Keratinocyte (primary cell): ENCODE measurements at regions not wholly inside any gene's neighbourhood (a gene's known extent, or its start where the extent isn't known, plus 50 kb on each side); places are given as distances from the start of the nearest gene placed in this dataset.

Experiments used
- DNase-seq: peaks from one replicate; pipeline ENCODE4 v3.0.0-alpha.2; 2011; ENCODE audit warnings: low read depth, missing footprints, low spot score
- FAIRE-seq: peaks from 2 replicates; lab custom pipeline; 2011; peaks lifted over from hg19 to GRCh38; lab: Jason Lieb, UNC
- H2AFZ ChIP-seq: 2 replicates; pipeline ENCODE4 v1.6.0; 2012; ENCODE audit warnings: low read length, control low read depth, inconsistent platforms; ENCODE audit not compliant: control insufficient read depth
- H3K27ac ChIP-seq: 2 replicates; pipeline ENCODE4 v1.5.1; 2011; ENCODE audit warnings: low read length; ENCODE audit not compliant: control insufficient read depth, insufficient read depth
- H3K27me3 ChIP-seq: 3 replicates; pipeline ENCODE4 v1.6.0; 2011; ENCODE audit warnings: low read length; ENCODE audit not compliant: control insufficient read depth, insufficient read depth; ENCODE audit errors: extremely low read depth
- H3K36me3 ChIP-seq, 2 experiments: 2 replicates in 1 of 2; 3 replicates in 1 of 2; pipeline ENCODE4 v1.5.1; 2011; ENCODE audit warnings: low read length in 2 of 2, mild to moderate bottlenecking in 1 of 2; ENCODE audit not compliant: control insufficient read depth in 2 of 2, insufficient read depth in 2 of 2; ENCODE audit errors: extremely low read depth in 1 of 2
- H3K4me1 ChIP-seq: 3 replicates; pipeline ENCODE4 v1.5.1; 2011; ENCODE audit warnings: low read length; ENCODE audit not compliant: control insufficient read depth, insufficient read depth; ENCODE audit errors: extremely low read depth
- H3K4me2 ChIP-seq: 3 replicates; pipeline ENCODE4 v1.6.0; 2011; ENCODE audit warnings: low read depth, low read length; ENCODE audit not compliant: control insufficient read depth, insufficient read depth; ENCODE audit errors: extremely low read depth
- H3K4me3 ChIP-seq, 3 experiments: fragments of 200-600 bp in 1 of 3; sonication (generic) in 1 of 3; 2 replicates in 2 of 3; 3 replicates in 1 of 3; pipeline ENCODE4 v1.5.1; 2011 to 2016; ENCODE audit warnings: low read length in 3 of 3, mild to moderate bottlenecking in 3 of 3, control low read depth in 2 of 3, inconsistent platforms in 1 of 3, low read depth in 1 of 3, mixed read lengths in 1 of 3, mixed run types in 1 of 3, moderate library complexity in 1 of 3; ENCODE audit not compliant: control insufficient read depth in 2 of 3, insufficient read depth in 2 of 3; ENCODE audit errors: extremely low read depth in 1 of 3
- H3K79me2 ChIP-seq: 2 replicates; pipeline ENCODE4 v1.6.0; 2012; ENCODE audit warnings: low read length; ENCODE audit not compliant: control insufficient read depth, insufficient read depth
- H3K9ac ChIP-seq: 3 replicates; pipeline ENCODE4 v1.6.0; 2011; ENCODE audit warnings: low read length; ENCODE audit not compliant: control insufficient read depth, insufficient read depth; ENCODE audit errors: extremely low read depth
- H3K9me1 ChIP-seq: 3 replicates; pipeline ENCODE4 v1.6.0; 2011; ENCODE audit warnings: low read length; ENCODE audit not compliant: control insufficient read depth, insufficient read depth; ENCODE audit errors: extremely low read depth
- H3K9me3 ChIP-seq: 2 replicates; pipeline ENCODE4 v1.5.1; 2012; ENCODE audit warnings: low read depth, low read length; ENCODE audit not compliant: control insufficient read depth
- H4K20me1 ChIP-seq: 3 replicates; pipeline ENCODE4 v1.6.0; 2011; ENCODE audit warnings: low read length; ENCODE audit not compliant: control insufficient read depth, insufficient read depth; ENCODE audit errors: extremely low read depth
- EZH2 ChIP-seq: IDR thresholded peaks from one replicate; pipeline ENCODE4 v1.6.1; 2012; ENCODE audit warnings: inconsistent platforms, mild to moderate bottlenecking, low read length, moderate library complexity
- dilution Hi-C: fragments of 300-500 bp; cut with MboI; formaldehyde crosslinking; loops from one replicate; pipeline ENCODE4 v1.7.0; 2020; ENCODE audit warnings: low sequenced_read_pairs; ENCODE audit not compliant: extremely low pct_ligation_motif_present
- TF ChIP-seq, protein P1 (sequence below), 3 experiments: IDR thresholded peaks in 1 of 3; conservative IDR thresholded peaks in 1 of 3; optimal IDR thresholded peaks in 1 of 3; 2 replicates in 2 of 3; 3 replicates in 1 of 3; pipeline versions ENCODE3 to v1.5.1; 2011; ENCODE audit warnings: low read length in 3 of 3, mild to moderate bottlenecking in 3 of 3, moderate library complexity in 2 of 3, control low read depth in 1 of 3, inconsistent platforms in 1 of 3; ENCODE audit not compliant: insufficient read depth in 2 of 3; ENCODE audit errors: extremely low read depth in 1 of 3

DNA sequence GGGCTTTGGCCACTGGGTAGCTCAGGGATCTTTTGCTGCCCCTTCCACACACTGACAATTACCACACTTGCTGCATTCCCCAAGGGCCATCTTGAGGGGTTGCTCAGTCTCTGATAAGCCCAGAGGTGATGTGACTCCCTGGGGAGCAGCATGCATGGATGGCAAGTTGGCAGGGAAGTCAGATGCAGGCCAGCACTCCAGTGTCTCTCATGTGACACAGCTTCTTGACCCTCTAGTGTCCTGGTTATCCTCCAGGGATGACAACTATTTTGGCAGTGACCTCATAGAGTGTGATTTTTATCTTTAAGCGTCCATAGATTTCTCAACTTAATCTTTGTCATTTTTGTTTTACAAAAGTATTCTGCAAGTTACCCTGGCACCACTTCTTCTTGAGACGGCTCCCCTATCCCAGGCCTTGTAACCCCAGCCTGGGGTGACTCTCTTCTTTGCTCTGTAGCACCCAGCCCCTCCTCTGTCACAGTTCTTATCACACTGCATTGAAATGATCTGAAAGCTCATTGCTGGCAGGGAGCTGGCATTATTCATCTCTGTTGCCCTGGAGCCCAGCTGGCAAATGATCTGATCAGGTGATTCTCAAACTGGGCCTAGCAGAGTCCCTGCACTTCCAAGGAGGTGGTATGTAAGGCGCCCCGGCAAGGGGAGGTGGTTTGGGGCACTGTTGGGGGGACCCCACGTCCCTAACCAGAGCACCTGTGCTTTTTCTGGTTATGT, 72.6 kb downstream of the TENT5C start:
- dilution Hi-C loops: no loop called here
- Histone ChIP-seq H3K4me1 (peaks cover 3% of the 10 kb centered on the region), H3K9me3 (no peaks in the 10 kb centered on the region), H3K9me1 (no peaks in the 10 kb centered on the region), H3K36me3 (no peaks in the 10 kb centered on the region), H3K4me3 (no peak overlapping the region), H3K27me3 (no peaks in the 10 kb centered on the region), H3K79me2 (no peaks in the 10 kb centered on the region), H3K9ac (no peak overlapping the region), H3K27ac (no peak overlapping the region), H4K20me1 (no peaks in the 10 kb centered on the region), H2AFZ (no peak overlapping the region), H3K4me2 (no peak overlapping the region)
- no peak for TF ChIP-seq EZH2
- TF ChIP-seq, protein P1, sequence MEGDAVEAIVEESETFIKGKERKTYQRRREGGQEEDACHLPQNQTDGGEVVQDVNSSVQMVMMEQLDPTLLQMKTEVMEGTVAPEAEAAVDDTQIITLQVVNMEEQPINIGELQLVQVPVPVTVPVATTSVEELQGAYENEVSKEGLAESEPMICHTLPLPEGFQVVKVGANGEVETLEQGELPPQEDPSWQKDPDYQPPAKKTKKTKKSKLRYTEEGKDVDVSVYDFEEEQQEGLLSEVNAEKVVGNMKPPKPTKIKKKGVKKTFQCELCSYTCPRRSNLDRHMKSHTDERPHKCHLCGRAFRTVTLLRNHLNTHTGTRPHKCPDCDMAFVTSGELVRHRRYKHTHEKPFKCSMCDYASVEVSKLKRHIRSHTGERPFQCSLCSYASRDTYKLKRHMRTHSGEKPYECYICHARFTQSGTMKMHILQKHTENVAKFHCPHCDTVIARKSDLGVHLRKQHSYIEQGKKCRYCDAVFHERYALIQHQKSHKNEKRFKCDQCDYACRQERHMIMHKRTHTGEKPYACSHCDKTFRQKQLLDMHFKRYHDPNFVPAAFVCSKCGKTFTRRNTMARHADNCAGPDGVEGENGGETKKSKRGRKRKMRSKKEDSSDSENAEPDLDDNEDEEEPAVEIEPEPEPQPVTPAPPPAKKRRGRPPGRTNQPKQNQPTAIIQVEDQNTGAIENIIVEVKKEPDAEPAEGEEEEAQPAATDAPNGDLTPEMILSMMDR (optimal IDR thresholded peaks at IDR 0.05 in 1 of 3, IDR thresholded peaks at IDR 0.05 in 1 of 3, conservative IDR thresholded peaks at IDR 0.05 in 1 of 3; ENCODE audit: extremely low read depth in 1 of 3, insufficient read depth in 2 of 3, low read length in 3 of 3): no peak
- FAIRE-seq (no peak), DNase-seq (no peak)

- Histone ChIP-seq H3K27me3 (no peaks in the 10 kb centered on the region), H3K9ac (no peak overlapping the region), H2AFZ (no peak overlapping the region), H3K4me2 (no peak overlapping the region), H3K27ac (no peak overlapping the region), H3K9me3 (no peaks in the 10 kb centered on the region), H4K20me1 (no peaks in the 10 kb centered on the region), H3K4me3 (no peak overlapping the region), H3K9me1 (no peaks in the 10 kb centered on the region), H3K79me2 (no peaks in the 10 kb centered on the region), H3K4me1 (no peaks in the 10 kb centered on the region), H3K36me3 (no peaks in the 10 kb centered on the region)
- TF ChIP-seq, protein P1 (optimal IDR thresholded peaks at IDR 0.05 in 1 of 3, IDR thresholded peaks at IDR 0.05 in 1 of 3, conservative IDR thresholded peaks at IDR 0.05 in 1 of 3; ENCODE audit: extremely low read depth in 1 of 3, insufficient read depth in 2 of 3, low read length in 3 of 3): no peak
- no peak for TF ChIP-seq EZH2
- DNase-seq (no peak), FAIRE-seq (no peak)
- dilution Hi-C loops: no loop called here
Observed at GRCh38 chr1:117679299-117679698, 73.5 kb downstream of the TENT5C start.
